Right lobe of liver (tissue), 6 donors: ENCODE measurements at regions not wholly inside any gene's neighbourhood (a gene's known extent, or its start where the extent isn't known, plus 50 kb on each side); places are given as distances from the start of the nearest gene placed in this dataset.
"Not testable (repeated sequence)": the region's sequence is repeated elsewhere in the genome, so short reads cannot be mapped to it uniquely, and the experiment has no call there.

Source experiments
- ATAC-seq, 4 donors: fragments of 200-7000 bp; cut with Tn5 transposase; one replicate each; pipeline ENCODE4 v1.9.1; 2020; ENCODE audit warnings: mild to moderate bottlenecking in 4 of 4, moderate library complexity in 4 of 4
- DNase-seq, 3 donors: peaks; one replicate each; pipeline ENCODE4 v3.0.0-alpha.2; 2020
- H3K27ac ChIP-seq, 3 donors: fragments of 200-600 bp; one replicate each; pipeline ENCODE4 v1.8.0; 2022
- H3K27me3 ChIP-seq, 2 donors: fragments of 200-600 bp; one replicate each; pipeline ENCODE4 v1.8.0; 2022
- H3K36me3 ChIP-seq, 4 donors: fragments of 200-600 bp; sonication (generic) in 1 of 4; one replicate each; pipeline versions ENCODE4 v1.5.1 to v1.8.0; 2017 to 2022; ENCODE audit warnings: control low read depth in 1 of 4
- H3K4me1 ChIP-seq, 4 donors: fragments of 200-600 bp; sonication (generic) in 1 of 4; one replicate each; pipeline versions ENCODE4 v1.5.1 to v1.8.0; 2017 to 2022; ENCODE audit warnings: control low read depth in 1 of 4
- H3K4me3 ChIP-seq, 3 donors: fragments of 200-600 bp; one replicate each; pipeline ENCODE4 v1.8.0; 2022
- H3K9me3 ChIP-seq, 4 donors: fragments of 200-600 bp; sonication (generic) in 1 of 4; one replicate each; pipeline versions ENCODE4 v1.5.1 to v1.8.0; 2017 to 2022; ENCODE audit warnings: control low read depth in 1 of 4
- CTCF ChIP-seq, 4 donors: fragments of 200-600 bp in 3 of 4; fragments of 450-650 bp in 1 of 4; IDR thresholded peaks; one replicate each; pipeline versions ENCODE4 v1.5.1 to v1.8.0; 2016 to 2022; ENCODE audit warnings: antibody characterized with exemption in 4 of 4, mild to moderate bottlenecking in 2 of 4
- POLR2A ChIP-seq: fragments of 450-650 bp; IDR thresholded peaks from one replicate; pipeline ENCODE4 v1.6.1; 2017; ENCODE audit warnings: antibody characterized with exemption, mild to moderate bottlenecking
- WGBS: methylation state at CpG from one replicate; pipeline ENCODE4 v1.1.6; 2018; ENCODE audit warnings: low coverage, low lambda C conversion rate; ENCODE audit not compliant: insufficient coverage; ENCODE audit errors: missing lambda C conversion rate; 5-methylcytosine and 5-hydroxymethylcytosine counted together
- intact Hi-C, 2 donors: fragments of 100-400 bp; cut with DNase I; formaldehyde crosslinking; loops; one replicate each; pipeline versions ENCODE4 v1.11.2 to v1.14.1; 2022
- donor health status: DM: no; HTN: yes; CAD: no.
- donor health status: DM: no; HTN: no; CAD: no.
- donor health status: DM: no; HTN: no; CAD: no.
- donor health status: DM: no; HTN: yes; CAD: no.
- donor health status: DM: no; HTN: yes; CAD: no.

- H3K4me1 ChIP-seq, intact Hi-C loops, H3K27ac ChIP-seq, H3K27me3 ChIP-seq, H3K36me3 ChIP-seq, H3K9me3 ChIP-seq, DNase-seq, ATAC-seq, H3K4me3 ChIP-seq: not testable (repeated sequence)
- 73% methylated on average over 1 of the region's 1 CpG for WGBS
Observed at GRCh38 chr5:109283086-109283485, 126.7 kb downstream of the PJA2 start.

GRCh38 chr5:109281136-109281690 lies 128.6 kb downstream of the PJA2 start:
- no peaks in the 10 kb centered on the region for H3K36me3 ChIP-seq
- H3K9me3 ChIP-seq: peaks cover 0 to 6% (median 0%) of the 10 kb centered on the region in 4 donors
- H3K27ac ChIP-seq: no peak overlapping the region
- WGBS: 83% methylated on average over 2 of the region's 3 CpGs
- no peak overlapping the region for H3K4me3 ChIP-seq
- no peak for TF ChIP-seq POLR2A
- no peak for TF ChIP-seq CTCF (IDR thresholded peaks at IDR 0.05)
- intact Hi-C loops: no loop called here
- H3K27me3 ChIP-seq: no peaks in the 10 kb centered on the region
- no peaks in the 10 kb centered on the region for H3K4me1 ChIP-seq
- no peak for ATAC-seq
- DNase-seq: no peak

- TF ChIP-seq CTCF (IDR thresholded peaks at IDR 0.05): no peak
- TF ChIP-seq POLR2A: no peak
- intact Hi-C loops: no loop called here
- Histone ChIP-seq H3K4me3 (no peak overlapping the region), H3K9me3 (no peaks in the 10 kb centered on the region), H3K4me1 (no peaks in the 10 kb centered on the region), H3K27ac (no peak overlapping the region), H3K36me3 (no peaks in the 10 kb centered on the region), H3K27me3 (no peaks in the 10 kb centered on the region)
- 87% methylated on average over 2 of the region's 2 CpGs for WGBS
- ATAC-seq (no peak), DNase-seq (no peak)
Observed at GRCh38 chr5:109278141-109278540, 131.6 kb downstream of the PJA2 start.

- H3K4me3 ChIP-seq: no peak overlapping the region
- intact Hi-C loops: no loop called here
- no peak overlapping the region for H3K27ac ChIP-seq
- DNase-seq (no peak), ATAC-seq (no peak)
- 85% methylated on average over 2 of the region's 2 CpGs for WGBS
- no peaks in the 10 kb centered on the region for H3K36me3 ChIP-seq
- no peaks in the 10 kb centered on the region for H3K4me1 ChIP-seq
- no peaks in the 10 kb centered on the region for H3K9me3 ChIP-seq
- no peaks in the 10 kb centered on the region for H3K27me3 ChIP-seq
- TF ChIP-seq POLR2A (no peak), CTCF (IDR thresholded peaks at IDR 0.05) (no peak)
Observed at GRCh38 chr5:109275919-109276318, 133.9 kb downstream of the PJA2 start.

- no peak overlapping the region for H3K4me3 ChIP-seq
- no peak for TF ChIP-seq CTCF (IDR thresholded peaks at IDR 0.05)
- TF ChIP-seq POLR2A: no peak
- H3K27ac ChIP-seq: no peak overlapping the region
- intact Hi-C loops: no loop called here
- no peaks in the 10 kb centered on the region for H3K36me3 ChIP-seq
- ATAC-seq (no peak), DNase-seq (no peak)
- no peaks in the 10 kb centered on the region for H3K4me1 ChIP-seq
- no peaks in the 10 kb centered on the region for H3K9me3 ChIP-seq
- H3K27me3 ChIP-seq: no peaks in the 10 kb centered on the region
Observed at GRCh38 chr5:109273594-109273993, 136.2 kb downstream of the PJA2 start.
